MG63 (cell line): ENCODE measurements at regions not wholly inside any gene's neighbourhood (a gene's known extent, or its start where the extent isn't known, plus 50 kb on each side); places are given as distances from the start of the nearest gene placed in this dataset.
"Not testable (repeated sequence)": the region's sequence is repeated elsewhere in the genome, so short reads cannot be mapped to it uniquely, and the experiment has no call there.

Experiments
- DNase-seq: peaks from one replicate; pipeline ENCODE4 v3.0.0-alpha.2; 2020
- H3K27me3 ChIP-seq: fragments of 250-450 bp; sonication (Bioruptor Pico); 2 replicates; pipeline ENCODE4 v1.5.1; 2020; ENCODE audit warnings: mild to moderate bottlenecking, moderate library complexity
- H3K36me3 ChIP-seq: fragments of 250-450 bp; sonication (Bioruptor Pico); 2 replicates; pipeline ENCODE4 v1.5.1; 2020; ENCODE audit warnings: mild to moderate bottlenecking, moderate library complexity
- H3K4me3 ChIP-seq: fragments of 250-450 bp; sonication (Bioruptor Pico); 2 replicates; pipeline ENCODE4 v1.5.1; 2020; ENCODE audit warnings: mild to moderate bottlenecking, moderate library complexity
- H3K9me3 ChIP-seq: fragments of 250-450 bp; sonication (Bioruptor Pico); 2 replicates; pipeline ENCODE4 v1.5.1; 2020; ENCODE audit warnings: mild to moderate bottlenecking, moderate library complexity

- not testable (repeated sequence) for H3K36me3 ChIP-seq, DNase-seq, H3K4me3 ChIP-seq, H3K9me3 ChIP-seq, H3K27me3 ChIP-seq
These were observed 122.5 kb upstream of the CCDC85A start for GRCh38 chr2:56061327-56061726.

GRCh38 chr2:56068746-56069145 lies 115.0 kb upstream of the CCDC85A start:
- DNase-seq = no peak
- H3K36me3 ChIP-seq = no peaks in the 10 kb centered on the region
- H3K4me3 ChIP-seq = no peak overlapping the region
- no peaks in the 10 kb centered on the region; the same call in 1 of the 2 replicates for H3K27me3 ChIP-seq
- 0 out of 2 replicates have a peak, but pooled peaks cover 3% of the 10 kb centered on the region for H3K9me3 ChIP-seq

- no peak overlapping the region for H3K4me3 ChIP-seq
These were observed 106.4 kb upstream of the CCDC85A start for GRCh38 chr2:56077359-56077915.

GRCh38 chr2:56082665-56083064 lies 101.1 kb upstream of the CCDC85A start:
- Histone ChIP-seq H3K27me3 (no peaks in the 10 kb centered on the region), H3K4me3 (no peak overlapping the region), H3K9me3 (no peaks in the 10 kb centered on the region), H3K36me3 (no peaks in the 10 kb centered on the region)
- DNase-seq = no peak

More at GRCh38 chr2:56077359-56077915, 106.4 kb upstream of the CCDC85A start:
- H3K36me3 ChIP-seq = no peaks in the 10 kb centered on the region
- DNase-seq = no peak
- no peaks in the 10 kb centered on the region for H3K9me3 ChIP-seq
- no peaks in the 10 kb centered on the region for H3K27me3 ChIP-seq

- Histone ChIP-seq H3K36me3 (no peaks in the 10 kb centered on the region), H3K27me3 (no peaks in the 10 kb centered on the region), H3K9me3 (no peaks in the 10 kb centered on the region), H3K4me3 (no peak overlapping the region)
- no peak for DNase-seq
These were observed 99.5 kb upstream of the CCDC85A start for GRCh38 chr2:56084111-56084901.

- DNase-seq = no peak
- no peaks in the 10 kb centered on the region for H3K27me3 ChIP-seq
These were observed 97.5 kb upstream of the CCDC85A start for GRCh38 chr2:56086336-56086735.

GRCh38 chr2:56088411-56088810 lies 95.4 kb upstream of the CCDC85A start:
- Histone ChIP-seq H3K4me3 (no peak overlapping the region), H3K36me3 (no peaks in the 10 kb centered on the region), H3K27me3 (no peaks in the 10 kb centered on the region), H3K9me3 (no peaks in the 10 kb centered on the region)
- no peak for DNase-seq

More at GRCh38 chr2:56086336-56086735, 97.5 kb upstream of the CCDC85A start:
- Histone ChIP-seq H3K36me3 (no peaks in the 10 kb centered on the region), H3K9me3 (no peaks in the 10 kb centered on the region), H3K4me3 (no peak overlapping the region)

GRCh38 chr2:56089931-56090330 lies 93.9 kb upstream of the CCDC85A start:
- Histone ChIP-seq H3K36me3 (no peaks in the 10 kb centered on the region), H3K27me3 (no peaks in the 10 kb centered on the region), H3K4me3 (no peak overlapping the region), H3K9me3 (no peaks in the 10 kb centered on the region)
- DNase-seq = no peak

GRCh38 chr2:56099963-56100362 lies 83.8 kb upstream of the CCDC85A start:
- no peaks in the 10 kb centered on the region for H3K36me3 ChIP-seq
- H3K4me3 ChIP-seq = no peak overlapping the region
- DNase-seq = no peak
- H3K27me3 ChIP-seq = no peaks in the 10 kb centered on the region; the same call in 1 of the 2 replicates
- H3K9me3 ChIP-seq = no peaks in the 10 kb centered on the region

- H3K4me3 ChIP-seq = no peak overlapping the region
- no peak for DNase-seq
- no peaks in the 10 kb centered on the region for H3K36me3 ChIP-seq
- no peaks in the 10 kb centered on the region; the same call in 1 of the 2 replicates for H3K27me3 ChIP-seq
- no peaks in the 10 kb centered on the region for H3K9me3 ChIP-seq
These were observed 82.9 kb upstream of the CCDC85A start for GRCh38 chr2:56100791-56101312.

- no peaks in the 10 kb centered on the region for H3K9me3 ChIP-seq
- no peak overlapping the region for H3K4me3 ChIP-seq
- no peaks in the 10 kb centered on the region; the same call in 1 of the 2 replicates for H3K27me3 ChIP-seq
- no peaks in the 10 kb centered on the region for H3K36me3 ChIP-seq
- no peak for DNase-seq
These were observed 81.7 kb upstream of the CCDC85A start for GRCh38 chr2:56102098-56102497.

- no peaks in the 10 kb centered on the region; the same call in 1 of the 2 replicates for H3K27me3 ChIP-seq
- no peak overlapping the region for H3K4me3 ChIP-seq
- H3K9me3 ChIP-seq = no peaks in the 10 kb centered on the region
- no peak for DNase-seq
- H3K36me3 ChIP-seq = no peaks in the 10 kb centered on the region
These were observed 80.9 kb upstream of the CCDC85A start for GRCh38 chr2:56102866-56103265.

GRCh38 chr2:56104962-56105361 lies 78.8 kb upstream of the CCDC85A start:
- no peaks in the 10 kb centered on the region for H3K9me3 ChIP-seq
- H3K4me3 ChIP-seq = no peak overlapping the region
- no peak for DNase-seq
- H3K36me3 ChIP-seq = no peaks in the 10 kb centered on the region
- no peaks in the 10 kb centered on the region; the same call in 1 of the 2 replicates for H3K27me3 ChIP-seq

GRCh38 chr2:56107502-56108220 lies 76.1 kb upstream of the CCDC85A start:
- H3K9me3 ChIP-seq = no peaks in the 10 kb centered on the region
- H3K4me3 ChIP-seq = no peak overlapping the region
- no peak for DNase-seq
- no peaks in the 10 kb centered on the region for H3K36me3 ChIP-seq
- H3K27me3 ChIP-seq = no peaks in the 10 kb centered on the region

GRCh38 chr2:56108806-56109205 lies 75.0 kb upstream of the CCDC85A start:
- H3K4me3 ChIP-seq = no peak overlapping the region
- no peaks in the 10 kb centered on the region for H3K27me3 ChIP-seq
- H3K36me3 ChIP-seq = no peaks in the 10 kb centered on the region
- no peak for DNase-seq
- H3K9me3 ChIP-seq = no peaks in the 10 kb centered on the region

- H3K9me3 ChIP-seq = no peaks in the 10 kb centered on the region
- H3K4me3 ChIP-seq = no peak overlapping the region
- H3K36me3 ChIP-seq = no peaks in the 10 kb centered on the region
- no peaks in the 10 kb centered on the region for H3K27me3 ChIP-seq
- no peak for DNase-seq
These were observed 73.8 kb upstream of the CCDC85A start for GRCh38 chr2:56109994-56110393.

- Histone ChIP-seq H3K36me3 (no peaks in the 10 kb centered on the region), H3K9me3 (no peaks in the 10 kb centered on the region), H3K4me3 (no peak overlapping the region), H3K27me3 (no peaks in the 10 kb centered on the region)
- DNase-seq = no peak
These were observed 70.3 kb upstream of the CCDC85A start for GRCh38 chr2:56113382-56113975.
